A673 (cell line): ENCODE measurements at regions not wholly inside any gene's neighbourhood (a gene's known extent, or its start where the extent isn't known, plus 50 kb on each side); places are given as distances from the start of the nearest gene placed in this dataset.

Source experiments
- BruUV-seq: library from RNA; stranded (reverse); fragments of 400-500 nt; replicated peaks from 2 replicates; lab custom pipeline; 2021; lab: Mats Ljungman, UMichigan
- CTCF ChIA-PET: fragments of 300-600 bp; sonication (Branson Sonifier 250); formaldehyde crosslinking; loops from one replicate; lab custom pipeline; 2022; ENCODE audit warnings: antibody characterized with exemption; lab: Charles Lee
- POLR2A ChIA-PET: fragments of 300-600 bp; sonication (Branson Sonifier 250); formaldehyde crosslinking; loops from one replicate; lab custom pipeline; 2022; ENCODE audit warnings: antibody characterized with exemption; ENCODE audit not compliant: low non-redundant PET; lab: Charles Lee
- DNase-seq: peaks from one replicate; pipeline ENCODE4 v3.0.0-alpha.2; 2015; ENCODE audit warnings: low spot score
- H3K27ac ChIP-seq: fragments of 200-600 bp; sonication (generic); 2 replicates; pipeline ENCODE4 v1.5.1; 2016; ENCODE audit warnings: mixed run types, low read depth, mild to moderate bottlenecking, mixed read lengths, antibody characterized with exemption, low read length; ENCODE audit not compliant: poor library complexity, severe bottlenecking
- H3K27me3 ChIP-seq: fragments of 200-600 bp; sonication (generic); replicated peaks from 2 replicates; pipeline ENCODE4 v1.6.1; 2017; ENCODE audit warnings: mixed run types, low read depth, mild to moderate bottlenecking, mixed read lengths, antibody characterized with exemption, low read length; ENCODE audit not compliant: insufficient read depth, poor library complexity
- H3K36me3 ChIP-seq: fragments of 200-600 bp; sonication (generic); 2 replicates; pipeline ENCODE4 v1.6.1; 2016; ENCODE audit warnings: mixed run types, mild to moderate bottlenecking, mixed read lengths, antibody characterized with exemption, low read length; ENCODE audit not compliant: insufficient read depth, poor library complexity, severe bottlenecking
- H3K4me1 ChIP-seq: fragments of 200-600 bp; sonication (generic); 2 replicates; pipeline ENCODE4 v1.6.1; 2017; ENCODE audit warnings: mixed run types, mild to moderate bottlenecking, mixed read lengths, antibody characterized with exemption, low read length; ENCODE audit not compliant: insufficient read depth, poor library complexity, severe bottlenecking
- H3K4me3 ChIP-seq: fragments of 200-600 bp; sonication (generic); 2 replicates; pipeline ENCODE4 v1.5.1; 2016; ENCODE audit warnings: low read depth, mixed run types, mild to moderate bottlenecking, mixed read lengths, low read length; ENCODE audit not compliant: poor library complexity, severe bottlenecking
- H3K9me3 ChIP-seq: fragments of 200-600 bp; sonication (generic); 2 replicates; pipeline ENCODE4 v1.6.1; 2016; ENCODE audit warnings: mixed run types, low read depth, mild to moderate bottlenecking, mixed read lengths, antibody characterized with exemption, low read length; ENCODE audit not compliant: poor library complexity, severe bottlenecking
- CTCF ChIP-seq: fragments of 300-800, 200-600 bp; sonication (generic); conservative IDR thresholded peaks from 2 replicates; pipeline ENCODE4 v1.5.1; 2017; ENCODE audit warnings: low read depth, mild to moderate bottlenecking, antibody characterized with exemption, low read length, moderate library complexity, mixed read lengths
- EZH2 ChIP-seq: fragments of 200-600 bp; sonication (generic); IDR thresholded peaks from 2 replicates; pipeline ENCODE4 v1.6.1; 2017; ENCODE audit warnings: borderline replicate concordance, low read depth, mild to moderate bottlenecking, mixed read lengths, antibody characterized with exemption, low read length; ENCODE audit not compliant: poor library complexity, severe bottlenecking
- intact Hi-C: fragments of 100-400 bp; cut with micrococcal nuclease; formaldehyde crosslinking; loops from one replicate; pipeline ENCODE4 v1.10.0; 2022; ENCODE audit not compliant: unreplicated experiment

DNA sequence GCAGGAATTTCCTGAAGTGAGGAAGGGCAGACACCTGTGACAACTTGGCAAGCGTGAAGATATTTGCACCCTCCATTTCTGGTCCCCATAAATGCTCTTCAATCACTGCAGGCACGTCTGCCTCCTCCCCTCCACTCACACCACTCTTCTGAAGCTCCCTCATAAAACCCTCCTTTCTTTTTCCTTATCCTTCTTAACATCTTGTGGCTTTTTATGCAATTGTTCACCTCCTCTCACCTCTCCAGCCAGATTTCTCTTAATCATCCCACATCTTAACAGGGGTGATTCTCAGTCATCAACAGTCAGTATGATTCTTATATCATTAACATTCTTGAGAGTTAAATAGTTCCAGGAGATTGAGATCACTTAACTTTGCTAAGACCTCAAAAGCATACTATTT lies 277.4 kb downstream of the SPRY1 start:
- ChIA-PET CTCF (no interaction called here), POLR2A (no interaction called here)
- TF ChIP-seq CTCF, result no peak
- no peak for TF ChIP-seq EZH2
- no peaks in the 10 kb centered on the region for H3K27me3 ChIP-seq
- H3K27ac ChIP-seq, result no peak overlapping the region
- no peaks in the 10 kb centered on the region for H3K36me3 ChIP-seq
- no peak for DNase-seq
- H3K4me3 ChIP-seq, result no peak overlapping the region
- intact Hi-C loops, result no loop called here
- H3K4me1 ChIP-seq, result peaks cover 8% of the 10 kb centered on the region
- no TSS peak for BruUV-seq
- no peaks in the 10 kb centered on the region for H3K9me3 ChIP-seq

GRCh38 chr4:123674762-123675465 lies 278.3 kb downstream of the SPRY1 start:
- Histone ChIP-seq H3K27ac (no peak overlapping the region), H3K9me3 (no peaks in the 10 kb centered on the region), H3K36me3 (no peaks in the 10 kb centered on the region), H3K27me3 (no peaks in the 10 kb centered on the region), H3K4me1 (peaks cover 8% of the 10 kb centered on the region), H3K4me3 (no peak overlapping the region)
- intact Hi-C loops, result no loop called here
- ChIA-PET CTCF (no interaction called here), POLR2A (no interaction called here)
- no peak for DNase-seq
- no TSS peak for BruUV-seq
- no peak for TF ChIP-seq EZH2
- TF ChIP-seq CTCF, result no peak

DNA sequence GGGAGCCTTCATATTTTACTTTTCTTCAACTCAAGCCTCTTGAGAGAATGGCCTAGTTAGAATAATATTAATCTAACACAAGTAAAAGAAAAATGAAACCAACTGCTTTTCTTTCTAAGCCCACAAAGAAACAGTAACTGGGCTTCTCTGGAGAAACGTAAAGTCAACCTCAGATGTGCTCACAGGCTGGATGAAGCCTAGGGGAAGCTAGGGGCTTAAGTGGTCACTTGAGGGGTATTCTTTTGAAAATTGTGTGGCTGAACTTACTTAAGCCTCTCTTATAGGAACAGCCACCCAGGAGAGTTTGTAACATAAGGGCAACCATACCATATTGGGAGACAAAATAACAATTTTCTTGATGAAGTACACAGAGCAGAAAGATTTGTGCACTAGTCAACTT lies 279.0 kb downstream of the SPRY1 start:
- intact Hi-C loops, result no loop called here
- Histone ChIP-seq H3K27ac (no peak overlapping the region), H3K9me3 (no peaks in the 10 kb centered on the region), H3K27me3 (no peaks in the 10 kb centered on the region), H3K4me1 (peaks cover 8% of the 10 kb centered on the region), H3K36me3 (no peaks in the 10 kb centered on the region), H3K4me3 (no peak overlapping the region)
- no TSS peak for BruUV-seq
- ChIA-PET POLR2A (no interaction called here), CTCF (no interaction called here)
- TF ChIP-seq EZH2 (no peak), CTCF (no peak)
- DNase-seq, result no peak
